ENCODE measurements at regions not wholly inside any gene's neighbourhood (a gene's known extent, or its start where the extent isn't known, plus 50 kb on each side); places are given as distances from the start of the nearest gene placed in this dataset.
A peak's percentile ranks its signal among the peaks of the same experiment; 100 is the strongest.

DNA sequence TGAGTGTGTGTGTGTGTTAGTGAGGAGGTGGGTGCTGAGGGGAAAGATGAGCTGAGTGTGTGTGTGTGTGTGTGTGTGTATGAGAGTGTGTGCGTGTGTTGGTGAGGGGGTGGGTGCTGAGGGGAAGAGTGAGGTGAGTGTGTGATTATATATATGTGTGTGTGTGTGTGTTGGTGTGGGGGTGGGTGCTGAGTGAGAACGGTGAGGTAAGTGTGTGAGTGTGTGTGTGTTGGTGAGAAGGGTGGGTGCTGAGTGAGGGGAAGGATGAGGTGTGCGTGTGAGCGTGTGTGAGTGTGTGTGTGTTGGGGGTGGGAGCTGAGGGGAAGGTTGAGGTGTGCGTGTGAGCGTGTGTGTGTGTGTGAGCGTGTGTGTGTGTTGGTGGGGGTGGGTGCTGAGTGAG is 322.0 kb upstream of the NT5C1B start:
- TF ChIP-seq, protein P1, sequence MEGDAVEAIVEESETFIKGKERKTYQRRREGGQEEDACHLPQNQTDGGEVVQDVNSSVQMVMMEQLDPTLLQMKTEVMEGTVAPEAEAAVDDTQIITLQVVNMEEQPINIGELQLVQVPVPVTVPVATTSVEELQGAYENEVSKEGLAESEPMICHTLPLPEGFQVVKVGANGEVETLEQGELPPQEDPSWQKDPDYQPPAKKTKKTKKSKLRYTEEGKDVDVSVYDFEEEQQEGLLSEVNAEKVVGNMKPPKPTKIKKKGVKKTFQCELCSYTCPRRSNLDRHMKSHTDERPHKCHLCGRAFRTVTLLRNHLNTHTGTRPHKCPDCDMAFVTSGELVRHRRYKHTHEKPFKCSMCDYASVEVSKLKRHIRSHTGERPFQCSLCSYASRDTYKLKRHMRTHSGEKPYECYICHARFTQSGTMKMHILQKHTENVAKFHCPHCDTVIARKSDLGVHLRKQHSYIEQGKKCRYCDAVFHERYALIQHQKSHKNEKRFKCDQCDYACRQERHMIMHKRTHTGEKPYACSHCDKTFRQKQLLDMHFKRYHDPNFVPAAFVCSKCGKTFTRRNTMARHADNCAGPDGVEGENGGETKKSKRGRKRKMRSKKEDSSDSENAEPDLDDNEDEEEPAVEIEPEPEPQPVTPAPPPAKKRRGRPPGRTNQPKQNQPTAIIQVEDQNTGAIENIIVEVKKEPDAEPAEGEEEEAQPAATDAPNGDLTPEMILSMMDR (IDR thresholded peaks at IDR 0.05), result no peak
- H3K27me3 Mint-ChIP-seq (ENCODE audit: insufficient read depth), result no peaks in the 10 kb centered on the region; the same call in 1 of the 2 replicates
- H3K27ac Mint-ChIP-seq, result peak overlapping the region; percentile 81
- no peaks in the 10 kb centered on the region for H3K9me3 Mint-ChIP-seq
- no peak for DNase-seq
- H3K36me3 Mint-ChIP-seq (ENCODE audit: low read depth), result no peaks in the 10 kb centered on the region
- peaks cover 20% of the 10 kb centered on the region for H3K4me1 Mint-ChIP-seq (ENCODE audit: low read depth)
- H3K4me3 Mint-ChIP-seq, result no peak overlapping the region

DNA sequence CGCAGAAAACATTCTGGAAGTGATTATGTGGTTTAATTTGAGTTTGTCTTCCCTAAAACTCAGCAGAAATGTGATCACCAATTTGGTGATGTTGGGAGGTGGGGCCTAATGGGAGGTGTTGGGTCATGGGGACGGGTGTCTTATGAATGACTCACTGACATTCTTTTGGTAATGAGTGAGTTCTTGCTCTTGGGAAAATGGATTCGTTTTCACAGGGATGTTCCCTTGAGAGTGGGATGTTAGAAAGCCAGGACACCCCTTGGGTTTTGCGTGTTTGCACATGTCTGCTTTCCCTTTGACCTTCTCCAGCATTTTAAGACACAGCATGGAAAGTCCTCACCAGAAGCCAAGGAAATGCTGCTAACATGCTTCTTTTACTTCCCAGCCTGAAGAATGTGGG is 321.5 kb upstream of the NT5C1B start:
- Mint-ChIP-seq H3K27ac (peak overlapping the region; percentile 81), H3K4me3 (peak overlapping the region; percentile 50)

DNA sequence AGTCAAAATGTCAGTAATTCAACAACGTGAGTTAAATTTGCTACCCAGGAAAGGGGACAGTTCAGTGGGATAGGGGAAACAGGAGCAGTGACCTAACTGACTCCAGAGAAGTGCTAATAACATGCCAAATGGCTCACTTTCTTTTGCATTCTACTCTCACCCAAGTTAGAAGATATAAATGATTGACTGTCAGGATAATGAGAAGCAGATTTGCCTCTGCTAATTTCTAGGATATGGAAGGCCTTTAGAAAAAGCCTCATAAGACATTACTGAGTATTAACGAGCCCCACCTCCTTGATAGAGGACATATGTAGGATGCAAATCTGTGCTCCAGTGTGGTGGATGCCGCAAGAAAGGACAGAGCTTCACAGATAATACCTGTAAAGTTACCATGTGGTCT is 318.6 kb upstream of the NT5C1B start:
- TF ChIP-seq, protein P1 (IDR thresholded peaks at IDR 0.05), result no peak
- DNase-seq, result no peak
- no peaks in the 10 kb centered on the region for H3K36me3 Mint-ChIP-seq (ENCODE audit: low read depth)
- peaks cover 20% of the 10 kb centered on the region for H3K4me1 Mint-ChIP-seq (ENCODE audit: low read depth)
- no peaks in the 10 kb centered on the region for H3K9me3 Mint-ChIP-seq
- no peak overlapping the region for H3K4me3 Mint-ChIP-seq
- no peak overlapping the region; the same call in 1 of the 2 replicates for H3K27ac Mint-ChIP-seq
- no peaks in the 10 kb centered on the region; the same call in 1 of the 2 replicates for H3K27me3 Mint-ChIP-seq (ENCODE audit: insufficient read depth)

More for the DNA sequence above, 321.5 kb upstream of the NT5C1B start:
- H3K27me3 Mint-ChIP-seq (ENCODE audit: insufficient read depth), result no peaks in the 10 kb centered on the region; the same call in 1 of the 2 replicates
- TF ChIP-seq, protein P1 (IDR thresholded peaks at IDR 0.05), result no peak
- DNase-seq, result peak; percentile 69
- H3K36me3 Mint-ChIP-seq (ENCODE audit: low read depth), result no peaks in the 10 kb centered on the region
- peaks cover 20% of the 10 kb centered on the region for H3K4me1 Mint-ChIP-seq (ENCODE audit: low read depth)
- no peaks in the 10 kb centered on the region for H3K9me3 Mint-ChIP-seq

DNA sequence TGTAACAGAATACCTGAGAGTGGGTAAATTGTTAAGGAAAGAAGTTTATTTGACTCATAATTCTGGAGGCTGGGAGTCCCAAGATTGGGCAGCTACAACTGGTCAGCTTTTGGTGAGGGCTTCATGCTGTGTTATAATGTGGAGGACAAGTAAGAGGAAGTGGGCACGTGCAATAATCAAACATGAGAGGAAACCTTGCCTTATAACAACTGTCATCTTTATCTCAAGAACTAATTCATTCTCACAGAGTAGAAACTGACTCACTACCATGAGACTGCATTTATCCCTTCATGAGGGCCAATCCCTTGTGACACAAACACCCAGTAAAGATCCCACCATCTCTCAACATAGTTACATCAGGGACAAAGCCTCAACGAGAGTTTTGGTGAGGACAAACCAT is 318.1 kb upstream of the NT5C1B start:
- Mint-ChIP-seq H3K36me3 (ENCODE audit: low read depth) (no peaks in the 10 kb centered on the region), H3K4me1 (ENCODE audit: low read depth) (peaks cover 20% of the 10 kb centered on the region), H3K9me3 (no peaks in the 10 kb centered on the region), H3K27me3 (ENCODE audit: insufficient read depth) (no peaks in the 10 kb centered on the region; the same call in 1 of the 2 replicates), H3K4me3 (no peak overlapping the region), H3K27ac (no peak overlapping the region; the same call in 1 of the 2 replicates)
- DNase-seq, result no peak
- TF ChIP-seq, protein P1 (IDR thresholded peaks at IDR 0.05), result no peak

DNA sequence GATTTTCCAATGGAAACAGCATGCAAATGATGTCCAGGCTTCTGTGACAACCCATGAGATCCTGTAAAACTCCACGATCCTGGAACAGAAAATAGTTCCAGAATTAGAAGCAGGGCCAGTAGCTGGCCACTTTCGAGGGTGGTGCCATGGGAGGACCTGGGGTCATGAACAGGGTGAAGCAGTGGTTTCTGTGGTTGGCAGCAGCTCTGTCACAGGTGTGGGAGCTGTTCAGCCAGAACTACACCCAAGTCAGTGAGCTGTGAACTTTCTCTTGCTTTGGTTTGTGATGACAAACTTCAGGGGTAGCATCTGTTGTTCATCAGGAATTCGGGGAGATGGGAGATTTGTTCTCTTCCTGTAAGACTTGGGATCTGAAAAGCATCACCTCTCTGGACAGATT is 314.4 kb upstream of the NT5C1B start:
- Mint-ChIP-seq H3K4me3 (no peak overlapping the region), H3K9me3 (no peaks in the 10 kb centered on the region), H3K27me3 (ENCODE audit: insufficient read depth) (no peaks in the 10 kb centered on the region), H3K36me3 (ENCODE audit: low read depth) (no peaks in the 10 kb centered on the region), H3K4me1 (ENCODE audit: low read depth) (peaks cover 13% of the 10 kb centered on the region), H3K27ac (no peak overlapping the region)
- DNase-seq, result no peak
- TF ChIP-seq, protein P1 (IDR thresholded peaks at IDR 0.05), result no peak

DNA sequence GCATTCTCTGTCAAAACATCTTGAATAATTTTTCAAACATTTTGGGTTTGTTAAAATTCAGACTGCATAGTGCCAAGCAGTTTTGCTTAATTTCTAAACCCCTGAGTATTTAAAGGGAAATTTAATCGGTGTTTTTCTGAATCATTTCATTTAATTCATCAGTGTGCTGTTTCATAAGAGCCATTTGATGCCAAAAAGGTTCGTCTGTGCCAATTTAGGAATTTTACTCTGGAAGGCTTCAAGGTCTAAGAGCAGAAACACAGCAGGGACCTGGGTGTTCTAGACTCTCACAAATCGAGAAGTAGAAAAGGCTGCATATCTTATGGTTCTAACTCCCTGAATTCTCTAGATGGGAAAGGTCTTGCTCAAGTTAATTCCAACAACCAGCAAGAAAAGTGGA is 311.9 kb upstream of the NT5C1B start:
- Mint-ChIP-seq H3K4me1 (ENCODE audit: low read depth) (peaks cover 17% of the 10 kb centered on the region), H3K27me3 (ENCODE audit: insufficient read depth) (no peaks in the 10 kb centered on the region), H3K27ac (no peak overlapping the region), H3K9me3 (no peaks in the 10 kb centered on the region), H3K4me3 (no peak overlapping the region), H3K36me3 (ENCODE audit: low read depth) (no peaks in the 10 kb centered on the region)
- TF ChIP-seq, protein P1 (IDR thresholded peaks at IDR 0.05), result no peak
- DNase-seq, result no peak

All from HFFc6 (cell line).